ENCODE measurements at regions not wholly inside any gene's neighbourhood (a gene's known extent, or its start where the extent isn't known, plus 50 kb on each side); places are given as distances from the start of the nearest gene placed in this dataset.

DNA sequence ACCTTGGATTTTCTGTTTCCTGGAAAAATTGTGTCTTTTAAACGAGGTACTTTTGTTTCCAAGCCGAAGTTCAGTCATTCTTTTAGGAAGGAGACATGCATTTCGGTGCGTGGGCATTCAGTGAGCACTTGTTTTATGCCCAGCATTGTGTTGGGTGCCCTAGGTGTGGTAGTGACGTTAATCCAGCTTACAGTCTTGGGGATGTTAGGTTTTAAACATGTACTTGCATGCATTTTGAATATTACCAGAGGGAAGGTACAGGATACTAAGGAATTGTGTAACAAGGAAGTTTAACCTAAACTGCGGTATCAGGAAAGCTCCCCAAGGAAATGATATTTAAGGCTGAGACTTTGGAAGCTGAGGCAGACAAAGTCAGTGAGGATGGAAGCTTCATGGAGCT lies 66.3 kb downstream of the ARHGAP35 start:
- no peak for TF ChIP-seq CTCF (IDR thresholded peaks at IDR 0.05; ENCODE audit: insufficient read depth, low read length)
- no peak for DNase-seq (ENCODE audit: low read depth)
- no peak overlapping the region for H3K4me3 ChIP-seq (ENCODE audit: low read depth, low read length)

DNA sequence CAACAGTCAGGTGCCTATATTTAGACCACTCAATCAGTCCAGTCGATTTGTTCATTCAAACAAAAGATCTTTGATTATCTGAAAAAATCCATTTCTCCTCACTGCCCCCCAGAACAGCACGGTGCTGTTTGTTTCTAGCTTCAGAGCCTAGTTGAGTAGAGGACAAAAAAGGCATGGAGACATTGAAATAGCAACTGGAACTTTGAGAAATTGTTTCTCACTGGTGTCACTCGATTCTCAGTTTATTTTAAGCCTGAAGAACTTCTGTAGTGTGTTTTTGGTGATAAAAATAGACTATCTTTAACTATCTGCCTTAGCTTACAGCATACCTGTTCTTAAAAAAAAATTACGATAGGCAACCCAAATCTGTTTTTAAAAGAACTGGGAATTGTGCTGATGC lies 67.1 kb downstream of the ARHGAP35 start:
- H3K4me3 ChIP-seq (ENCODE audit: low read depth, low read length): no peak overlapping the region
- no peak for TF ChIP-seq CTCF (IDR thresholded peaks at IDR 0.05; ENCODE audit: insufficient read depth, low read length)
- DNase-seq (ENCODE audit: low read depth): no peak

GRCh38 chr19:46928951-46929350 lies 68.2 kb downstream of the ARHGAP35 start:
- no peak overlapping the region for H3K4me3 ChIP-seq (ENCODE audit: low read depth, low read length)
- DNase-seq (ENCODE audit: low read depth): peak; percentile 43
- TF ChIP-seq CTCF (IDR thresholded peaks at IDR 0.05; ENCODE audit: insufficient read depth, low read length): peak; percentile 31

- DNase-seq (ENCODE audit: low read depth): no peak
- H3K4me3 ChIP-seq (ENCODE audit: low read depth, low read length): no peak overlapping the region
- TF ChIP-seq CTCF (IDR thresholded peaks at IDR 0.05; ENCODE audit: insufficient read depth, low read length): no peak
Observed at GRCh38 chr19:46931202-46931601, 70.4 kb downstream of the ARHGAP35 start.

DNA sequence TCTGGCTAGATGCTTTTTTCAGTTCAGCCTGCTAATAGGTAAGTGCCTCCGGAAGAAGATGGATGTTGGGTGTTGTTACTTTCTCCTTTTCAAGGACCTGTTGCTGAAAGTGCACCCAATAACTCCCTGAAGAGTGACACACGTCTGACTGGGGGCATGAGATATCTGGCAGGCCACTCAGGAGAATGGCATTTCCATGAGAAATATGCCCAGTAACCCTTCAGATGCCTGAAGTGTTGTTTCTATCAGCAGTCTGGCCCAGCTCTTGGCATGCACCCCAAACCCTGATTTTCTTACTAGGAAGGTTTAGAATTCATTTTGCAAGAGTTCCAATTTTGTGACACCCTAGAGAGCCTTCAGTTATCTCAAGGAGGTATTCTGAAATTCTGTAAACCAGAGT lies 71.5 kb downstream of the ARHGAP35 start:
- peak; percentile 51 for DNase-seq (ENCODE audit: low read depth)
- no peak for TF ChIP-seq CTCF (IDR thresholded peaks at IDR 0.05; ENCODE audit: insufficient read depth, low read length)
- no peak overlapping the region for H3K4me3 ChIP-seq (ENCODE audit: low read depth, low read length)

DNA sequence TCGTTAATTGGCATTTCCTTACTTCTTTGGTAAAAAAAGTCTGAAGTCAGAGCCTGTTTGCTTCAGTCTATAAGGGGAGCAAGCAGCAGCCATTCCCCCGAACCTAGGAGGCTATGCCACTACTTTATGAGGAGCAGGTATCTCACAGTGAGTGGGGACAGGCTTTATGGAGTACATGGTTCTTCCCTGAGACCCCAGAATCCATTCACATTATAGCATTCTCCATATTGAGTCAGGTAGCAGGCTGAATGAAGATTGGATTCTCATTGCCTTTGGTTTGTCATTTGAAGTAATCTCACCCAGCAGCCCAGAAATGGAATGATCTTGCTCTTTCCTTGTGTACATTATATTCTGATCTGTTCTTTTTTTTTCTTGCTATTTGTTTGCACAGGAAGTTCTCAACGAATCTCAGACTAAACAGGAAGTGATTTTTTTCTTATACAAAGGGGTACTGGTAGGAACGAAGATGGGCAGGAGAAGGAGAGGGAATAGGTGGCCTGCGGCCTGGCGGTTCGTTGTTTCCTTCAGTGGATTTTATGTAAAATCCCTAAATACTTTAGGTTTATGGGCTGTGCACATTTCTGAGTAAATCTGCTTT lies 74.4 kb downstream of the ARHGAP35 start:
- TF ChIP-seq CTCF (IDR thresholded peaks at IDR 0.05; ENCODE audit: insufficient read depth, low read length): no peak
- no peak for DNase-seq (ENCODE audit: low read depth)
- H3K4me3 ChIP-seq (ENCODE audit: low read depth, low read length): no peak overlapping the region

Measured in fibroblast of the aortic adventitia (primary cell).